Vagina (tissue), 2 donors: ENCODE measurements at regions not wholly inside any gene's neighbourhood (a gene's known extent, or its start where the extent isn't known, plus 50 kb on each side); places are given as distances from the start of the nearest gene placed in this dataset.

ENCODE experiments used
- DNase-seq, 2 donors: peaks; one replicate each; pipeline ENCODE4 v3.0.0-alpha.2; 2017; ENCODE audit errors: extremely low spot score in 2 of 2
- H3K27ac ChIP-seq: fragments of 200-600 bp; sonication (generic); one replicate; pipeline ENCODE4 v1.5.1; 2019
- H3K27me3 ChIP-seq: fragments of 200-600 bp; sonication (generic); one replicate; pipeline ENCODE4 v1.5.1; 2019
- H3K36me3 ChIP-seq, 2 donors: fragments of 200-600 bp; sonication (generic); one replicate each; pipeline ENCODE4 v1.5.1; 2017 to 2019
- H3K4me1 ChIP-seq: fragments of 200-600 bp; sonication (generic); one replicate; pipeline ENCODE4 v1.5.1; 2019
- H3K4me3 ChIP-seq, 2 donors: fragments of 200-600 bp; sonication (generic); 1 replicate in 1 of 2; 2 replicates in 1 of 2; pipeline ENCODE4 v1.5.1; 2016 to 2019
- H3K9me3 ChIP-seq: fragments of 200-600 bp; sonication (generic); one replicate; pipeline ENCODE4 v1.5.1; 2019
- POLR2A ChIP-seq, 2 donors: fragments of 450-650 bp; IDR thresholded peaks; one replicate each; pipeline ENCODE4 v1.6.1; 2017; ENCODE audit warnings: antibody characterized with exemption in 2 of 2, mild to moderate bottlenecking in 2 of 2, moderate library complexity in 2 of 2
- POLR2AphosphoS5 ChIP-seq, 2 donors: sonication (generic); formaldehyde crosslinking; IDR thresholded peaks; one replicate each; pipeline ENCODE4 v1.9.0; 2017; ENCODE audit warnings: antibody characterized with exemption in 2 of 2, mild to moderate bottlenecking in 2 of 2, low read depth in 1 of 2; ENCODE audit not compliant: insufficient read depth in 1 of 2
- intact Hi-C: fragments of 100-400 bp; cut with DNase I; formaldehyde crosslinking; loops from one replicate; pipeline ENCODE4 v1.15.1; 2023
- TF ChIP-seq, protein P1 (sequence below), 3 experiments: fragments of 450-650 bp in 2 of 3; fragments of 200-600 bp in 1 of 3; sonication (generic) in 1 of 3; IDR thresholded peaks; one replicate each; pipeline ENCODE4 v1.5.1; 2017 to 2019; ENCODE audit warnings: antibody characterized with exemption in 3 of 3, mild to moderate bottlenecking in 2 of 3, moderate library complexity in 2 of 3

DNA sequence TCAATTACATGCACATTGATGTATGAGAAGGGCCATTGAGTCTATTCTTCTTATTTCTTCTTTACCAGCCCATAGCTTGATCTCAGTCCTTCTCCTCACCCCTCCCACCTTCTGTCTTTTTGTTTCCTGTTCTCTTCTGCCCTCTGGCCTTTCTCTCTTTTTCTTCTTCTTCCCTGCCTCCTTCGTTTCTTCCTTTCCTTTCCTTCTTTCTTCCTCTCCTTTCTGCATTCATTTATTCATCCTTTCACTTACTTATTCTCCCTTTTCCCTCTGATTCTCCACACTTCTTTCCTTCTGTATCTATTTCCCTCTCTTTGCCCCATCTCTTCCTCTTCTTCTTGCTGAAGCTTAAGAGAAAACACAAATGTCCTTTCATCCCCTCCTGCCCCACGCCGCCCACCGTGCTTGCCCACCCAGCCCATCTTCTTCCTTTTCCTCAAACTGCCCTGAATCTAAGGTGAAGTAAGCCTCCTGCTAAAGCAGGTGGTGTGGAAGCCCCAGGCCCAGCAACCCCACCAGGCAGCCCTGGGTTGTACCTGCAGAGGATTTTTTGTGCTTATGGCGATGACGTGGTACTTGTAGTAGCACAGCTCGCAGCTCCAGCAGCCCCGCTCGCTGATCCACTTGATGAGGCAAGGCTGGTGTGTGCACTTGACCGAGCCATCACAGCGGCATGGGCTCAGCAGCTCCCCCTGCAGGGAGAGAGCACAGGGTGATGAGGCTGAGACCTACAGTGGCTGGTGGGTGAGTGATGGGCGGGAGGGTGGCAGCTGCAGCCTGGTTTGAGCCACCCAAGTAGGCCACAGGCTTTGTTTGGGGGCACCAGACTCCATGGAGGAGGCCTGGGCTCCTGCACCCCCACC, 89.0 kb downstream of the MARCHF4 start:
- Histone ChIP-seq H3K4me1 (no peaks in the 10 kb centered on the region), H3K36me3 (no peaks in the 10 kb centered on the region), H3K9me3 (no peaks in the 10 kb centered on the region), H3K4me3 (no peak overlapping the region), H3K27me3 (no peaks in the 10 kb centered on the region), H3K27ac (no peak overlapping the region)
- no peak for DNase-seq
- intact Hi-C loops: no loop called here
- TF ChIP-seq, protein P1, sequence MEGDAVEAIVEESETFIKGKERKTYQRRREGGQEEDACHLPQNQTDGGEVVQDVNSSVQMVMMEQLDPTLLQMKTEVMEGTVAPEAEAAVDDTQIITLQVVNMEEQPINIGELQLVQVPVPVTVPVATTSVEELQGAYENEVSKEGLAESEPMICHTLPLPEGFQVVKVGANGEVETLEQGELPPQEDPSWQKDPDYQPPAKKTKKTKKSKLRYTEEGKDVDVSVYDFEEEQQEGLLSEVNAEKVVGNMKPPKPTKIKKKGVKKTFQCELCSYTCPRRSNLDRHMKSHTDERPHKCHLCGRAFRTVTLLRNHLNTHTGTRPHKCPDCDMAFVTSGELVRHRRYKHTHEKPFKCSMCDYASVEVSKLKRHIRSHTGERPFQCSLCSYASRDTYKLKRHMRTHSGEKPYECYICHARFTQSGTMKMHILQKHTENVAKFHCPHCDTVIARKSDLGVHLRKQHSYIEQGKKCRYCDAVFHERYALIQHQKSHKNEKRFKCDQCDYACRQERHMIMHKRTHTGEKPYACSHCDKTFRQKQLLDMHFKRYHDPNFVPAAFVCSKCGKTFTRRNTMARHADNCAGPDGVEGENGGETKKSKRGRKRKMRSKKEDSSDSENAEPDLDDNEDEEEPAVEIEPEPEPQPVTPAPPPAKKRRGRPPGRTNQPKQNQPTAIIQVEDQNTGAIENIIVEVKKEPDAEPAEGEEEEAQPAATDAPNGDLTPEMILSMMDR (IDR thresholded peaks at IDR 0.05): no peak
- TF ChIP-seq POLR2A (IDR thresholded peaks at IDR 0.05): no peak
- no peak for TF ChIP-seq POLR2AphosphoS5 (IDR thresholded peaks at IDR 0.05; ENCODE audit: insufficient read depth in 1 of 2, low read depth in 1 of 2)

- H3K27ac ChIP-seq: no peak overlapping the region
- H3K4me1 ChIP-seq: no peaks in the 10 kb centered on the region
- H3K27me3 ChIP-seq: no peaks in the 10 kb centered on the region
- no peaks in the 10 kb centered on the region for H3K36me3 ChIP-seq
- DNase-seq: no peak
- no peaks in the 10 kb centered on the region for H3K9me3 ChIP-seq
- intact Hi-C loops: no loop called here
- TF ChIP-seq, protein P1 (IDR thresholded peaks at IDR 0.05): no peak
- TF ChIP-seq POLR2A (IDR thresholded peaks at IDR 0.05) (no peak), POLR2AphosphoS5 (IDR thresholded peaks at IDR 0.05; ENCODE audit: insufficient read depth in 1 of 2, low read depth in 1 of 2) (no peak)
- H3K4me3 ChIP-seq: no peak overlapping the region
These were observed 90.4 kb downstream of the MARCHF4 start for GRCh38 chr2:216281876-216282275.

- Histone ChIP-seq H3K4me1 (no peaks in the 10 kb centered on the region), H3K4me3 (no peak overlapping the region), H3K36me3 (no peaks in the 10 kb centered on the region), H3K27ac (no peak overlapping the region), H3K9me3 (no peaks in the 10 kb centered on the region), H3K27me3 (no peaks in the 10 kb centered on the region)
- intact Hi-C loops: no loop called here
- DNase-seq: no peak
- TF ChIP-seq, protein P1 (IDR thresholded peaks at IDR 0.05): no peak
- TF ChIP-seq POLR2AphosphoS5 (IDR thresholded peaks at IDR 0.05; ENCODE audit: insufficient read depth in 1 of 2, low read depth in 1 of 2) (no peak), POLR2A (IDR thresholded peaks at IDR 0.05) (no peak)
These were observed 91.0 kb downstream of the MARCHF4 start for GRCh38 chr2:216281316-216281715.

DNA sequence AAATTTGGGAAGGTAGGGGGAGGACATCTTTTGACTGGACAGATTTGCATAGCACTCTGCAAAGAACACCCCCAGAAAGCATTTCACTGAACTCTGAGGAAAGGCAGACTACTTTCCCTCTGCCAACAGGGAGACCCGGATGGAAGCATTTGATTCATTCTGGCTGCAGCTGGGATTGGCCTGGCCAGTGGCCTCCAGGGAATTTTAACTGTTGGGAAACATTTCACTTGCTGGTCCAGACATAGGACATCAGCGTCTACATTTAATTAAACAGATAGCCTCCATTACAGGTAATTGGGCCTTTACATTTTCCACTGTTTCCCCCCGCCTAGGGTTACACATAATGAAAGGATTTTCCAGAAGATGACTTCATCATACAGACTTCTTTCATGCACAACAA, 92.8 kb downstream of the MARCHF4 start:
- Histone ChIP-seq H3K9me3 (no peaks in the 10 kb centered on the region), H3K27ac (no peak overlapping the region), H3K4me3 (no peak overlapping the region), H3K27me3 (no peaks in the 10 kb centered on the region), H3K4me1 (no peaks in the 10 kb centered on the region), H3K36me3 (no peaks in the 10 kb centered on the region)
- TF ChIP-seq, protein P1 (IDR thresholded peaks at IDR 0.05): no peak
- no peak for TF ChIP-seq POLR2AphosphoS5 (IDR thresholded peaks at IDR 0.05; ENCODE audit: insufficient read depth in 1 of 2, low read depth in 1 of 2)
- DNase-seq: no peak
- intact Hi-C loops: no loop called here

- Histone ChIP-seq H3K27ac (no peak overlapping the region), H3K4me1 (no peaks in the 10 kb centered on the region), H3K36me3 (no peaks in the 10 kb centered on the region), H3K27me3 (no peaks in the 10 kb centered on the region), H3K9me3 (no peaks in the 10 kb centered on the region), H3K4me3 (no peak overlapping the region)
- intact Hi-C loops: no loop called here
- TF ChIP-seq POLR2AphosphoS5 (IDR thresholded peaks at IDR 0.05; ENCODE audit: insufficient read depth in 1 of 2, low read depth in 1 of 2) (no peak), POLR2A (IDR thresholded peaks at IDR 0.05) (no peak)
- TF ChIP-seq, protein P1 (IDR thresholded peaks at IDR 0.05): no peak
- no peak for DNase-seq
These were observed 93.3 kb downstream of the MARCHF4 start for GRCh38 chr2:216279031-216279430.
